ENCODE measurements at regions not wholly inside any gene's neighbourhood (a gene's known extent, or its start where the extent isn't known, plus 50 kb on each side); places are given as distances from the start of the nearest gene placed in this dataset.

GRCh38 chr4:186939226-186939625, 215.6 kb upstream of the FAT1 start (continued):
- TF ChIP-seq NRF1 (IDR thresholded peaks at IDR 0.05; ENCODE audit: low read depth, low read length) (no peak), JUND (IDR thresholded peaks at IDR 0.05; ENCODE audit: low read length) (no peak)

- Histone ChIP-seq H4K91ac (replicated peaks; ENCODE audit: insufficient read length, low read length) (no peak overlapping the region), H3K18ac (ENCODE audit: extremely low read depth, low read length) (no peak overlapping the region), H2BK12ac (ENCODE audit: low read depth, low read length) (no peak overlapping the region), H3K23ac (ENCODE audit: insufficient read length) (no peak overlapping the region), H3K4me3 (ENCODE audit: extremely low read depth in 1 of 4, insufficient read depth in 2 of 4, low read depth in 3 of 4, low read length in 4 of 4) (no peak overlapping the region), H4K5ac (ENCODE audit: insufficient read length, low read depth, low read length) (no peak overlapping the region), H3K14ac (ENCODE audit: insufficient read length) (no peak overlapping the region), H3K9ac (replicated peaks in 1 of 4; ENCODE audit: extremely low read depth in 1 of 4, low read depth in 3 of 4, low read length in 3 of 4) (no peak overlapping the region), H3K27me3 (replicated peaks in 1 of 4; ENCODE audit: control insufficient read depth in 3 of 4, extremely low read depth in 1 of 4, insufficient read depth in 3 of 4, low read length in 3 of 4) (no peaks in the 10 kb centered on the region), H2BK120ac (replicated peaks; ENCODE audit: low read depth, low read length) (no peak overlapping the region), H3K79me2 (ENCODE audit: control insufficient read depth in 1 of 2, insufficient read depth in 2 of 2, low read length in 2 of 2) (no peaks in the 10 kb centered on the region), H3K36me3 (ENCODE audit: control insufficient read depth in 2 of 4, insufficient read depth in 4 of 4, low read length in 3 of 4) (no peaks in the 10 kb centered on the region), H3K23me2 (ENCODE audit: low read depth, low read length) (no peaks in the 10 kb centered on the region), H2BK5ac (ENCODE audit: low read depth, low read length) (no peak overlapping the region), H3K27ac (ENCODE audit: low read depth, low read length) (no peak overlapping the region), H3K4ac (replicated peaks; ENCODE audit: insufficient read length, low read depth, low read length) (no peak overlapping the region), H3K79me1 (ENCODE audit: low read depth, low read length) (no peaks in the 10 kb centered on the region), H4K20me1 (replicated peaks in 1 of 2; ENCODE audit: control insufficient read depth in 1 of 2, insufficient read depth in 2 of 2, low read length in 2 of 2) (no peaks in the 10 kb centered on the region), H3K9me3 (ENCODE audit: insufficient read depth in 2 of 2, low read depth in 1 of 2, low read length in 1 of 2) (no peaks in the 10 kb centered on the region), H4K8ac (ENCODE audit: extremely low read depth, insufficient read depth, low read length) (no peak overlapping the region), H2BK20ac (ENCODE audit: low read length) (no peak overlapping the region), H2AFZ (ENCODE audit: low read length) (no peak overlapping the region), H2BK15ac (ENCODE audit: low read length) (no peak overlapping the region), H3K4me1 (replicated peaks in 1 of 4; ENCODE audit: control insufficient read depth in 3 of 4, insufficient read depth in 4 of 4, low read length in 3 of 4) (peaks cover 0 to 3% (median 1%) of the 10 kb centered on the region in 4 experiments; a peak in 1 of 7 replicates), H3K4me2 (ENCODE audit: insufficient read depth in 1 of 2, low read depth in 2 of 2, low read length in 2 of 2) (no peak overlapping the region), H3K56ac (replicated peaks; ENCODE audit: insufficient read length, low read depth, low read length) (no peak overlapping the region), H2AK5ac (ENCODE audit: low read depth, low read length) (no peak overlapping the region)
- no peak for DNase-seq (ENCODE audit: low read depth in 1 of 2, low spot score in 2 of 2)
- ChIA-PET CTCF (ENCODE audit: partially characterized antibody) (interaction anchor here (1.0 kb wide), 1 partner anchor 214 kb away, joined by 3 read pairs; no protein-coding TSS in a partner anchor), POLR2A (ENCODE audit: partially characterized antibody) (no interaction called here)
- FAIRE-seq = no peak
- TF ChIP-seq NRF1 (IDR thresholded peaks at IDR 0.05; ENCODE audit: low read depth, low read length) (no peak), SRF (IDR thresholded peaks at IDR 0.05; ENCODE audit: low read depth, low read length) (no peak), E2F6 (IDR thresholded peaks at IDR 0.05) (no peak), JUN (IDR thresholded peaks at IDR 0.05; ENCODE audit: low read depth, low read length) (no peak), BACH1 (IDR thresholded peaks at IDR 0.05; ENCODE audit: low read length) (no peak), RNF2 (IDR thresholded peaks at IDR 0.05; ENCODE audit: borderline replicate concordance, low read depth, low read length, missing control alignments, poor library complexity, severe bottlenecking) (no peak), CHD2 (IDR thresholded peaks at IDR 0.05; ENCODE audit: low read length) (no peak), EP300 (IDR thresholded peaks at IDR 0.05; ENCODE audit: borderline replicate concordance in 1 of 2, low read depth in 2 of 2, low read length in 2 of 2) (no peak), SP4 (IDR thresholded peaks at IDR 0.05; ENCODE audit: low read length) (no peak), SAP30 (IDR thresholded peaks at IDR 0.05; ENCODE audit: insufficient read depth, insufficient replicate concordance, low read length) (no peak), JUND (IDR thresholded peaks at IDR 0.05; ENCODE audit: low read length) (no peak), KDM5A (IDR thresholded peaks at IDR 0.05; ENCODE audit: low read length) (no peak), PHF8 (conservative IDR thresholded peaks at IDR 0.05; ENCODE audit: low read depth, low read length) (no peak)
Measured at GRCh38 chr4:186939766-186940165, 216.1 kb upstream of the FAT1 start.

Data from H1 (cell line).